HUDEP-2 (cell line): ENCODE measurements at regions not wholly inside any gene's neighbourhood (a gene's known extent, or its start where the extent isn't known, plus 50 kb on each side); places are given as distances from the start of the nearest gene placed in this dataset.
"Not testable (repeated sequence)": the region's sequence is repeated elsewhere in the genome, so short reads cannot be mapped to it uniquely, and the experiment has no call there.

Source experiments
- DNase-seq, 76 experiments: peaks; one replicate each; lab custom pipeline; 2025; ENCODE audit not compliant: unreplicated experiment in 76 of 76; lab: John Stamatoyannopoulos, UW

DNA sequence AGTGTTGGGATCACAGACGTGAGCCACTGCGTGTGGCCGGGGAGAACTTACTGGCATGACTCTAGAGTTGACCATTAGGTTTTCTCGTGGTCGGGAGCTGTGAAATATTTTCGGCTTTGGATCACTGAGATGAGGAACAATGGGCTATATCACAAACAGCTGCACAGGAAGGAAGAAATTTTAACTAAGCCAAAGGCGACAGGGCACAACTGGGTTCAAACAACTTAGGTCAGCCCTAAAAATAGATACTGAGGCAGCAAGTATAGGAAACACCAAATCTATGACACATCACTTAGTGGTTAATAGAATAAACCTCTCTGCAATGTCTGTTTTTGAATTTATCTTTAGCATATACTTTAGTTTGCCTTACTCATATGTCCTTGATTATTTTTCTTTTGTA, 162.9 kb downstream of the LRIG3 start:
- DNase-seq: no peak

DNA sequence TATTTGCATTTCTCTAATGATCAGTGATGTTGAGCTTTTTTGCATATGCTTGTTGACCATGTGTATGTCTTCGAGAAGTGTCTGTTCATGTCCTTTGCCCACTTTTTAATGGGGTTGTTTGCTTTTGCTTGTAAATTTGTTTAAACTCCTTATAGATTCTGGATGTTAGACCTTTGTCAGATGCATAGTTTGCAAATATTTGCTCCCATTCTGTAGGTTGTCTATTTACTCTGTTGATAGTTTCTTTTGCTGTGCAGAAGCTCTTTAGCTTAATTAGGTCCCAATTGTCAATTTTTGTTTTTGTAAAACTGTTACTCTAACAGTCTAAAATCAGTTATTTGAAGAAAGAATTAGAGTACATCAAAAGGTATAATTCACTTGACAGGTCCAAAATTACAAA, 160.6 kb downstream of the LRIG3 start:
- DNase-seq: not testable (repeated sequence)

DNA sequence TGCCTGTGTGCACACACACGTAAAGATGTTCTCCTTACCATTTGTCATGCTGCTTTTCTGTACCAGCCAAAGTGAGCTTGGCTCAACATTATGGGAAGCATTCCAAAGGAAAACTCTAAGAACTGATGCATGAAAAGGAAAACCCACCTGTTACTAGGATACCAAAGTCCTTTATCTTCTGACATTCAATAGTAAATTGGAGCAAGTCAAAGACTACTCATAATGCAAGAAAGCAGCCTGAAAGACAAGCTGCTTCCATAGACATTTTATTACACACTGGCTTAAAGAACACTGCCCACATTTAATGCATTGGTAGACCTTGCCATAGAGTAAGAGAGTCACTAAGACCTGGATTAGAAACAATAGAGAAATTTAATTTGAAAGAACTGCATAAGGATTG, 159.0 kb downstream of the LRIG3 start:
- no peak for DNase-seq

- DNase-seq: no peak
Observed at GRCh38 chr12:58764100-58764953, 156.0 kb downstream of the LRIG3 start.

DNA sequence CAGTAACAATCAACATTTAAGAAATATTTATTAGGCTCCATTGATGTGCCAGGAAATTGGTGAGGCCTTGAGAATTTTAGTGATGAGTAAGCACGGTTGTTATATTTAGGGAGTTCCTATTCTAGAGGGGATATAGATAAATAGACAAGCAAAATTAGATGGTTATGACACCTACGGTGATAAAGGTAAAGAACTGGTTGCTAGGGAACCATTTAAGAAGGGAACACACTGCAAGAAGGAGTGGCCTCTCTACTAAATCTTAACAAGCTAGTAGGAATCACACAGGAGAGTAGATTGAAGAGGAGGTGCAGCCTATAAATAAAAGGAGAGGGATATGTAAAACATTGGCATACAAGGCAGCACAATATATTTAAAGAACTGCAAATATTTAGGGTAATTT, 155.2 kb downstream of the LRIG3 start:
- no peak for DNase-seq

DNA sequence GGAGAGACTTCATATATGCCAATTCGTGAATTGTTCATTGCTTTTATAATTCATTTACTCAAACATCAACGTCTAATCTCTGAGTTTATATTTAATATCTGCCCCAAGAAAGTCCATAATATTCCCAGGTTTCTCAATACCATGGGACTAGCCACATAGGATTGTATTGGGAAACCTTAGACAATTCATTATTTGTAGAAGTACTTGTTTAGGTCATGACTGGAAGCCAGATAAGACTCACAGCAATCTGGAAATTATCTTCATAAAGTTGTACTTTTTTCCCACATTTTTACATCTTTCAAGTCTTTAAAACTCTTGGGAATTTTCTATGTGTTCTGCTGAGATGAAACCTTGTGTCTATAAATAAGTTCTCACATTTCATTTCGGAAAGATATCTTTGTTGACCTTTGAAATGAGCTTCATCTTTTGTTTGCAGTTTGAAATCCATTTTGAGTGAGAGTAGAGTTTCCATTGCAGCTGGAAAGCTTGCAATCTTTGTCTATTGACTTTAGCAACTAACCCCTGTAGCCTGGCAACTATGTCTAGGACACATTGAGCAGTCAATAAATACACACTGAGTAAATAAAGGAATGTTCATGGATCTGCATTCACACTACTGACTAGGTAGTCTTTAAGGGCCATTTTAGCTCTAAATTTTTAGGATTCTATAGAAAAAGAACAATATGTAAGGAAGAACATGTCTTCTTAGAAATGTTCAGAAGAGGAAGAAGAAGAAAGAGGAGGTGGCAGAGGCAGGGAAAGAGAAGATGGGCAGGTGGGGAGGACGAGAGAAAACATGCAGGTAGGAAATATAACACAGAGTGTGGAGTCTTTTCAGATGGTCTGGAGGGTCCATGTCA, 154.4 kb downstream of the LRIG3 start:
- no peak for DNase-seq

- DNase-seq: no peak
Observed at GRCh38 chr12:58766513-58766870, 153.8 kb downstream of the LRIG3 start.

DNA sequence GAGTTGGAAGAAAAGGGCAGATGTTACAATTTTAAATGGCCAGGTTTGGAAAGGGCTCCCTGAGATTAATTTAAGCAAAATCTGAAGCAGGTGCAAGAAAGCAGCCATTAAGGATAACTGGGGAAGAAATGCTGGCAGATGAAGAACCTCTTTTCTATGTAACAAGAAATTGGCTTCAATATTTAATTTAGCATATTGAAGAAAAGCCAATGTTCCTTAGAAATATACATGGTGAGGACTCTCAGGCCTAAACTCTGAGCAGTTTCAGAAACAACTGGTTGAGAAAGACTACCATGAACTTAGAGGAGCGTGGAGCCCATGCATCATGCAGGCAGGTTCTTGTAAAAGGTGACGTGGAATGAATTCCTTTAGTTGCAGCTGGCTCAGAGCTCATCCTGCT, 152.8 kb downstream of the LRIG3 start:
- DNase-seq: no peak

DNA sequence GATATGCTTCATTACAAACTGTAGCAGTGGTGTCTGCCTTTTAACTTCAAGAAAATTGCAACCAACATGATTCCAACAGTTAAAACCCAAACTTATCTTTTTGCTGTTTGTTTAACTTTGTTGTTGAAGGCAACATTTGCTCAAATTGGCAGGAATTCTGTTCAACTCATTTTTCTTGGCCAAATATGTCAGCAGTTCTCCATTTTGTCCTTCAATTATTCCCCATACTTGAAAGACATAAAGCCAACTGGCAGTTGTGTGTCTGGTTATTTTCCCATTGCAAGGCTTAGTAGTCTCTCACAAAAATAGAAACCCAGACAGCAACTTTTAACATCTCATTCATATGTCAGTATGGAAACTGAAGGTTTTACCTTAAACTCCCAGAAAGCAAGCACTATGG, 146.3 kb downstream of the LRIG3 start:
- no peak for DNase-seq

- no peak for DNase-seq
Observed at GRCh38 chr12:58774731-58775130, 145.6 kb downstream of the LRIG3 start.

DNA sequence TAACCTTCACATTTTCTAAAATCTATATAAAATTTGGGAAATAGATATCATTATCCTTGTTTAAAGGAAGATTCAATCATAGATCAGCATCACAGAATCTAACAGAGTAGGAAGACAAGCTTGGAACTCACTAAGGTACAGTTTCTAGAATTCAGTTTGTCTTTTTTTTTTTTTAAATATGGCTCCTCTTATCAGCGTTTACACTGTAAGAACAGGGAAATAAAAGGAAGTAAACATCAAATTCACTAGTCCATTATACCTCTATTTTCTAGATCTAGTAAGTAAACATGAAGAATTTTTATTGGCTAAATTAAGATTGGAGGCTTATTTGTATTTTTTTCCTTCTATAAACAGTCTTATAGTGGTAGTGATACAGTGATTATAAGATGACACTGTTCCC, 144.9 kb downstream of the LRIG3 start:
- no peak for DNase-seq

DNA sequence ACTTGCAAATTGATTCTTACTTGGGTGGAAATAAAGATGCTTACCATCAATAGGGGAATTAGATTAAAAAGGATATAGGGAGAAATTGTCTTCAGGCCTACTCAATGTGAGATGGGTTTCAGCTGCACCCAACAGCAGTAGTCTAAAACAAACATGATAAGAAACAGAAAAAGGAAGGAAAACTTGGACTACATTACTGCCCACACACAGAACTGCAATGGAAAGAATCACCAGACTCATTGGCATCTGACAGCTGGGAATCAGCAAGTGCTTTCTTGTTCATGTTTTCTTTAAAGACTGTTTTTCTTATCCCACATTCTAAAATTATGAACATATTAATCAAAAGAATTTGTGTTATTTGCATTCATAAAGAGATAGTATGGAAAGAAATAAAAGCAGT, 144.2 kb downstream of the LRIG3 start:
- no peak for DNase-seq

DNA sequence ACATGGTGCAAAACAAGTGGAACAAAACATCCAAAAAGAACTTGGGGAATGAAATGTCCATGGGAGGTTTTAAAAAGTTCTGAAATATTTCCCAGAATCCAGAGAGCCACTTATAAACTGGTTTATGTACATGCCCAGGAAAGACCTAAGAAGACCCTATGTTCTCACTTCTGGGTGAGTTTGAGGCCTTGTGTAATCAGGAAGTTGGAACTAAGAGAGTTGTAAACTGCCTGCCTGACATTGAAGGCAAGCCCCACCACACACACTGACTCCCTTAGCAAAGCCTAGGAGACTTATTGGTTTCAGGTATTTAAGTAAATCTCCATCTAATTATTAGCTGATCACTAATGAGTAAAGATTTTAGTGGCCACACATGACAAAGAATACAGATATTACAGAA, 142.5 kb downstream of the LRIG3 start:
- DNase-seq: no peak

- peak in 1 of 76 experiments; percentile 0 for DNase-seq
Observed at GRCh38 chr12:58781609-58782008, 138.7 kb downstream of the LRIG3 start.

DNA sequence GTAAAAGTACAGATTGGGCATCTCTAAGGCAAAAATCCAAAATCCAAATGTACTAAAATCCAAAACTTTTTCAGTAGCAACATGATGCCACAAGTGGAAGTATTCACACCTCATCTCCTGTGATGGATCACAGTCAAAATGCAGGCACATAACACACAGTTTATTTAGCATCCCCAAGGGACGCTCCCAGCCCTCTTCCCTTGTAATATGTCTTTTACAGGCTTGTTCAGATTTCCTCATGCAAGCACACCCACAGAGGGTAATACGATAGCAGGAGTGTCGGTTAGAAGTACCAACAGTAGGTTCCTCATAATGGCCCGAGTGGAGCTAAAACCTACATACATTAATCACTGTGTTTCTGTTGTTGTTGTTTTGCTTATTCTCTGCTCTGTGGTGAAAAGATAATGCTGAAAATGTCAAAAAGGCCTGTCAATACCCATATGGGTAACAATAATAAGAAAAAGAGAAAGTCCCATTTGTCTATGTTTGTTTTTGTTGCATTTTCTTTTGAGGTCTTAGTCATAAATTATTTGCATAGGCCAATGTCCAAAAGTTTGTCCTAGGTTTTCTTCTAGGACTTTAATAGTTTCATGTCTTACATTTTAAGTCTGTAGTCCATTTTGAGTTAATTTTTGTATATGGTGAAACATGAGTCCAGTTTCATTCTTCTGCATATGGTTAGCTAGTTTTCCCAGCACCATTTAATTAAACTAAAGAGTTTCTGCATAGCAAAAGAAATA, 133.1 kb downstream of the LRIG3 start:
- DNase-seq: no peak

- no peak for DNase-seq
Observed at GRCh38 chr12:58794859-58795258, 125.4 kb downstream of the LRIG3 start.

DNA sequence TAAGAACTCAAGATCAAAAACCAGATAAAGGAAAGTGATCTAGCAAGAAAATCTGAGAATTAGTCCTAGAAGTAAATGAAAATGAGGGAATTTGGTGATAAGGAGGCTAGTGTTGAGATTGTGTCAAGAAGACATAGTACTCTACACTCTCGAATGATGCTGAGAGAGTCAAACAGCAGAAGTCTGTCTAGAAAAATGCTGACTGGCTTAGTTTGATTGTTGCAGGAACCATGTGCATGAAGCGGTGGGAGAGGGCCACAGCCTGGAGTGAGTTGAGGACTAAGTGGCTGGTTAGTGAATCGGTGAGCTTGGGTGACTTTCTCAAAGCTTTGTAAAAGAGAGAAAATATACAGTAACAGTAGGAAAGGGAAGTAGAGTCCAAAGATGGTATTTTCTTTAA, 124.5 kb downstream of the LRIG3 start:
- DNase-seq: no peak

DNA sequence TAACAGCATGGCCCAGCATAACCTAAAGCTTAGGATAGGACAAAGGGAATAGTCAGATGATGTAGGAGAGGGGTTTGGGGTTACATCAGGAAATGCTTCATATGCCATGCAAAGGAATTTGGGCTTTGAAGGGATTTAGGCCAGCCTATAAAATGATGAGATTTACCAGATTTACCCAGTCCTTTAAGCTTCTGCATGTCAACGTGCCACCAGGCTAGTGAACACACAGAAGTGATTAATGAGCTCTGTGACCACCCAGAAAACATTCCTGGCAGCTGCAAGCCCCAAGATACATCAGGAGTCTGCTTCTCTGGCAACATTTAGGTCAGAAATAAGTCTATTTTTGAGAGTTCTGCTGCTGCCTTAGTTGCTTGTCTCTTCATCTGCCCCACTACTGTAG, 118.3 kb downstream of the LRIG3 start:
- DNase-seq: no peak

- DNase-seq: no peak
Observed at GRCh38 chr12:58803908-58804307, 116.4 kb downstream of the LRIG3 start.

- peak in 3 of 76 experiments; percentile 3 to 13 (median 8) for DNase-seq
Observed at GRCh38 chr12:58804749-58805148, 115.6 kb downstream of the LRIG3 start.

GRCh38 chr12:58809064-58809607, 111.2 kb downstream of the LRIG3 start:
- DNase-seq: no peak
